GM23338 (cell line): ENCODE measurements at regions not wholly inside any gene's neighbourhood (a gene's known extent, or its start where the extent isn't known, plus 50 kb on each side); places are given as distances from the start of the nearest gene placed in this dataset.

ENCODE experiments used
- ATAC-seq: fragments of 200-7000 bp; cut with Tn5 transposase; 3 replicates; pipeline ENCODE4 v1.9.1; 2020
- DNase-seq: peaks from one replicate; pipeline ENCODE4 v3.0.0-alpha.2; 2015; ENCODE audit warnings: low spot score
- H2AFZ ChIP-seq: fragments of 200-600 bp; sonication (generic); 2 replicates; pipeline ENCODE4 v1.8.0; 2016; ENCODE audit warnings: antibody characterized with exemption, mild to moderate bottlenecking, moderate library complexity
- H3F3A ChIP-seq: fragments of 200-600 bp; sonication (generic); replicated peaks from 2 replicates; pipeline ENCODE4 v1.8.0; 2017; ENCODE audit warnings: antibody characterized with exemption, mixed run types, low read depth
- H3K27ac ChIP-seq: fragments of 200-600 bp; sonication (generic); 2 replicates; pipeline ENCODE4 v1.6.1; 2016; ENCODE audit warnings: low read depth
- H3K27me3 ChIP-seq: fragments of 200-600 bp; sonication (generic); 2 replicates; pipeline ENCODE4 v1.8.0; 2016; ENCODE audit warnings: mild to moderate bottlenecking, mixed run types, moderate library complexity; ENCODE audit not compliant: insufficient read depth
- H3K36me3 ChIP-seq: fragments of 200-600 bp; sonication (generic); 2 replicates; pipeline ENCODE4 v1.8.0; 2016; ENCODE audit warnings: mild to moderate bottlenecking; ENCODE audit not compliant: insufficient read depth
- H3K4me1 ChIP-seq: fragments of 200-600 bp; sonication (generic); 2 replicates; pipeline ENCODE4 v1.8.0; 2016; ENCODE audit warnings: mild to moderate bottlenecking, moderate library complexity; ENCODE audit not compliant: insufficient read depth
- H3K4me2 ChIP-seq: fragments of 200-600 bp; sonication (generic); 2 replicates; pipeline ENCODE4 v1.7.1; 2017; ENCODE audit warnings: mixed run types
- H3K4me3 ChIP-seq: fragments of 200-600 bp; sonication (generic); 2 replicates; pipeline ENCODE4 v1.6.1; 2016; ENCODE audit warnings: mixed run types
- H3K79me2 ChIP-seq: fragments of 200-600 bp; sonication (generic); replicated peaks from 2 replicates; pipeline ENCODE4 v1.8.0; 2017; ENCODE audit warnings: mild to moderate bottlenecking; ENCODE audit not compliant: insufficient read depth
- H3K9me2 ChIP-seq: fragments of 200-600 bp; sonication (generic); 2 replicates; pipeline ENCODE4 v1.8.0; 2017; ENCODE audit not compliant: insufficient read depth
- H4K20me1 ChIP-seq: fragments of 200-600 bp; sonication (generic); replicated peaks from 2 replicates; pipeline ENCODE4 v1.8.0; 2017; ENCODE audit warnings: mild to moderate bottlenecking; ENCODE audit not compliant: insufficient read depth
- H3K27ac Mint-ChIP-seq: 2 replicates; pipeline ENCODE4 v1.8.0; 2020; ENCODE audit warnings: inconsistent platforms, mild to moderate bottlenecking, moderate library complexity, mixed read lengths
- H3K27me3 Mint-ChIP-seq: 3 replicates; pipeline ENCODE4 v1.8.0; 2022; ENCODE audit warnings: low read depth, mild to moderate bottlenecking, moderate library complexity, mixed read lengths, inconsistent platforms; ENCODE audit not compliant: insufficient read depth, poor library complexity
- H3K36me3 Mint-ChIP-seq: 3 replicates; pipeline ENCODE4 v1.8.0; 2021; ENCODE audit warnings: low read depth, mild to moderate bottlenecking, inconsistent platforms, moderate library complexity, mixed read lengths
- H3K4me1 Mint-ChIP-seq: 3 replicates; pipeline ENCODE4 v1.8.0; 2020; ENCODE audit warnings: mild to moderate bottlenecking, inconsistent platforms, mixed read lengths
- H3K4me3 Mint-ChIP-seq: 3 replicates; pipeline ENCODE4 v1.8.0; 2021; ENCODE audit warnings: moderate library complexity, mild to moderate bottlenecking, inconsistent platforms, mixed read lengths
- H3K9me3 Mint-ChIP-seq: 3 replicates; pipeline ENCODE4 v1.8.0; 2020; ENCODE audit warnings: moderate library complexity, mild to moderate bottlenecking, inconsistent platforms, mixed read lengths
- CREB1 ChIP-seq: fragments of 250-450 bp; sonication (Bioruptor Pico); IDR thresholded peaks from 2 replicates; pipeline ENCODE4 v1.5.0; 2020; ENCODE audit warnings: low read depth, mild to moderate bottlenecking, moderate library complexity
- ETS1 ChIP-seq: IDR thresholded peaks from 2 replicates; pipeline ENCODE4 v1.6.1; 2016; ENCODE audit warnings: antibody characterized with exemption
- JUNB ChIP-seq: IDR thresholded peaks from one replicate; pipeline ENCODE4 v1.6.1; 2016; ENCODE audit warnings: antibody characterized with exemption; ENCODE audit not compliant: unreplicated experiment
- STAT1 ChIP-seq: IDR thresholded peaks from one replicate; pipeline ENCODE4 v1.6.1; 2016; ENCODE audit warnings: antibody characterized with exemption; ENCODE audit not compliant: unreplicated experiment
- ZNF114 ChIP-seq: fragments of 250-450 bp; sonication (Bioruptor Pico); IDR thresholded peaks from 2 replicates; pipeline ENCODE4 v1.5.0; 2020; ENCODE audit warnings: mild to moderate bottlenecking, moderate library complexity
- ZNF331 ChIP-seq: fragments of 250-450 bp; sonication (Bioruptor Pico); IDR thresholded peaks from 2 replicates; pipeline ENCODE4 v1.5.0; 2020; ENCODE audit warnings: low read depth, mild to moderate bottlenecking, moderate library complexity
- ZNF462 ChIP-seq: fragments of 250-450 bp; sonication (Bioruptor Pico); IDR thresholded peaks from 2 replicates; pipeline ENCODE4 v1.5.0; 2020; ENCODE audit warnings: mild to moderate bottlenecking, moderate library complexity
- TF ChIP-seq, protein P1 (sequence below): IDR thresholded peaks from one replicate; pipeline ENCODE4 v1.6.1; 2018; ENCODE audit warnings: antibody characterized with exemption; ENCODE audit not compliant: unreplicated experiment

DNA sequence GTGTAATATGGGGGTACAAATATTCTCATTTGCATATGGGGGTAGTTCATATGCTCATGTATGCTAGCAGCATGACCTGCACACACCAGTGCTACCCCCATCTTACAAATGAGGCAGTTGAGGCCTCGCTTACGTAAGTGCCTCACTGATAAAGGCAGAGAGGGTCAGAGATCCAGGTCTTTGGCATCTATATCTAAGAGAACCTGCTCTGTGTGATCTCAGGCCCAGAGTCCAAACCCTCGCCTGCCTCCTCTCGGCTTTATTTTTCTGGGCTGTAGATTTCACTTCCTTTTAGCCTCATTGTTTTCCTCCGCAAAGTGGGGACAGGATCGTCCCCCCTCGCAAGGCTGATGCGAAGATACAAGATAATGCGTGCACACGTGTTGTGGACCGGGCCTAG lies 325.2 kb downstream of the MN1 start (continued):
- TF ChIP-seq ZNF462 (CRISPR knock-in tag) (no peak), CREB1 (CRISPR knock-in tag) (no peak), ZNF114 (CRISPR knock-in tag) (no peak), STAT1 (no peak), ZNF331 (CRISPR knock-in tag) (no peak)

DNA sequence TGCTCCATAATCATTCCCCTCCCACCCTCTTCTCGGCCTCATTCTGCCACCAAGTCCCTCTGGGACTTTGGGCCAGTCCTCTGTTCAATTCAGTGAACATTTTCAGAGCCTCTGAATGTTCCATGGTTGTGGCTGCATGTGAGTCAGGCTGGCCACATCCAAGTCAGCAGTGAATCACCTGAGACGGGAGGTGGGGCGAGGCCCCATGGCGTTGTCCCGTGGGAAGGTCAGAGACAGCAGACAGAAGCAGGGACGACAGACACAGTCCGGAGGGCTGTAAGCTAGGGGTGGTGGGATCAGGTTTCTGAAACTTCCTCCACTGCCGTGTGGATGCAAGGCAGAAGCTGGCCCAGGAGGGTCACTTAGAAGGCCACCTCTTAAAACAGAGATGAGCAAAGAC lies 324.8 kb downstream of the MN1 start:
- peaks cover 11% of the 10 kb centered on the region for H3K27me3 Mint-ChIP-seq
- Histone ChIP-seq H3K4me1 (peaks cover 31% of the 10 kb centered on the region), H3K4me3 (no peak overlapping the region), H3K4me2 (no peak overlapping the region), H2AFZ (peak overlapping the region; percentile 38; the same call in 1 of the 2 replicates), H3K79me2 (no peaks in the 10 kb centered on the region), H3K36me3 (no peaks in the 10 kb centered on the region), H4K20me1 (no peaks in the 10 kb centered on the region), H3F3A (no peaks in the 10 kb centered on the region), H3K27ac (no peak overlapping the region), H3K9me2 (no peaks in the 10 kb centered on the region), H3K27me3 (no peaks in the 10 kb centered on the region)
- H3K36me3 Mint-ChIP-seq, result no peaks in the 10 kb centered on the region
- peaks cover 53% of the 10 kb centered on the region for H3K4me1 Mint-ChIP-seq
- ATAC-seq, result no peak
- H3K4me3 Mint-ChIP-seq, result no peak overlapping the region
- no peak for DNase-seq
- peak overlapping the region; percentile 71; the same call in 1 of the 2 replicates for H3K27ac Mint-ChIP-seq
- H3K9me3 Mint-ChIP-seq, result peaks cover 3% of the 10 kb centered on the region; the same call in 1 of the 3 replicates
- TF ChIP-seq ZNF331 (CRISPR knock-in tag) (no peak), JUNB (no peak), CREB1 (CRISPR knock-in tag) (no peak), ETS1 (no peak), ZNF114 (CRISPR knock-in tag) (no peak)
- TF ChIP-seq, protein P1, sequence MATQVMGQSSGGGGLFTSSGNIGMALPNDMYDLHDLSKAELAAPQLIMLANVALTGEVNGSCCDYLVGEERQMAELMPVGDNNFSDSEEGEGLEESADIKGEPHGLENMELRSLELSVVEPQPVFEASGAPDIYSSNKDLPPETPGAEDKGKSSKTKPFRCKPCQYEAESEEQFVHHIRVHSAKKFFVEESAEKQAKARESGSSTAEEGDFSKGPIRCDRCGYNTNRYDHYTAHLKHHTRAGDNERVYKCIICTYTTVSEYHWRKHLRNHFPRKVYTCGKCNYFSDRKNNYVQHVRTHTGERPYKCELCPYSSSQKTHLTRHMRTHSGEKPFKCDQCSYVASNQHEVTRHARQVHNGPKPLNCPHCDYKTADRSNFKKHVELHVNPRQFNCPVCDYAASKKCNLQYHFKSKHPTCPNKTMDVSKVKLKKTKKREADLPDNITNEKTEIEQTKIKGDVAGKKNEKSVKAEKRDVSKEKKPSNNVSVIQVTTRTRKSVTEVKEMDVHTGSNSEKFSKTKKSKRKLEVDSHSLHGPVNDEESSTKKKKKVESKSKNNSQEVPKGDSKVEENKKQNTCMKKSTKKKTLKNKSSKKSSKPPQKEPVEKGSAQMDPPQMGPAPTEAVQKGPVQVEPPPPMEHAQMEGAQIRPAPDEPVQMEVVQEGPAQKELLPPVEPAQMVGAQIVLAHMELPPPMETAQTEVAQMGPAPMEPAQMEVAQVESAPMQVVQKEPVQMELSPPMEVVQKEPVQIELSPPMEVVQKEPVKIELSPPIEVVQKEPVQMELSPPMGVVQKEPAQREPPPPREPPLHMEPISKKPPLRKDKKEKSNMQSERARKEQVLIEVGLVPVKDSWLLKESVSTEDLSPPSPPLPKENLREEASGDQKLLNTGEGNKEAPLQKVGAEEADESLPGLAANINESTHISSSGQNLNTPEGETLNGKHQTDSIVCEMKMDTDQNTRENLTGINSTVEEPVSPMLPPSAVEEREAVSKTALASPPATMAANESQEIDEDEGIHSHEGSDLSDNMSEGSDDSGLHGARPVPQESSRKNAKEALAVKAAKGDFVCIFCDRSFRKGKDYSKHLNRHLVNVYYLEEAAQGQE, result no peak
